ENCODE measurements at regions not wholly inside any gene's neighbourhood (a gene's known extent, or its start where the extent isn't known, plus 50 kb on each side); places are given as distances from the start of the nearest gene placed in this dataset.

DNA sequence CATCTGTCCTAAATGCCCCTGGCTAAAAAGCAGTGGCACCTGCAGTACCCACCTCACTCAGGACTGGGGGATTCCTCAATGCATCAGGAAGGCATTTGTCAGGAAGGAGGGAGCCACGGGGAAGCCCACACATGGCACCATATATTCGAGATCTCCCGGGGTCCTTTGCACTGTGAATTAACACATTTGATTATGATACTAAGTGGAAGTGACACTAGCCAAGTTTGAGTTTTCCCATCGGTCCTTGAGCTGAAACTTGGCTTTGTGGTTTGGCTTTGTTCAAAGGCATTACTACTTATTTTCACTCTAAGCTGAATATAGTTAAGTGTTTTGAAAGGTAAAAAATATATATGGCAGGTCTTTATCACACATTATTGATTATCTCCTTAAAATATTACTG lies 168.7 kb upstream of the MYO16 start:
- TF ChIP-seq, protein P1, sequence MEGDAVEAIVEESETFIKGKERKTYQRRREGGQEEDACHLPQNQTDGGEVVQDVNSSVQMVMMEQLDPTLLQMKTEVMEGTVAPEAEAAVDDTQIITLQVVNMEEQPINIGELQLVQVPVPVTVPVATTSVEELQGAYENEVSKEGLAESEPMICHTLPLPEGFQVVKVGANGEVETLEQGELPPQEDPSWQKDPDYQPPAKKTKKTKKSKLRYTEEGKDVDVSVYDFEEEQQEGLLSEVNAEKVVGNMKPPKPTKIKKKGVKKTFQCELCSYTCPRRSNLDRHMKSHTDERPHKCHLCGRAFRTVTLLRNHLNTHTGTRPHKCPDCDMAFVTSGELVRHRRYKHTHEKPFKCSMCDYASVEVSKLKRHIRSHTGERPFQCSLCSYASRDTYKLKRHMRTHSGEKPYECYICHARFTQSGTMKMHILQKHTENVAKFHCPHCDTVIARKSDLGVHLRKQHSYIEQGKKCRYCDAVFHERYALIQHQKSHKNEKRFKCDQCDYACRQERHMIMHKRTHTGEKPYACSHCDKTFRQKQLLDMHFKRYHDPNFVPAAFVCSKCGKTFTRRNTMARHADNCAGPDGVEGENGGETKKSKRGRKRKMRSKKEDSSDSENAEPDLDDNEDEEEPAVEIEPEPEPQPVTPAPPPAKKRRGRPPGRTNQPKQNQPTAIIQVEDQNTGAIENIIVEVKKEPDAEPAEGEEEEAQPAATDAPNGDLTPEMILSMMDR (IDR thresholded peaks at IDR 0.05), result no peak
- TF ChIP-seq EZH2 (IDR thresholded peaks at IDR 0.05; ENCODE audit: borderline replicate concordance, insufficient read depth, low read depth, low read length, poor library complexity, severe bottlenecking), result no peak
- Histone ChIP-seq H3K4me2 (replicated peaks; ENCODE audit: low read depth, low read length, poor library complexity, severe bottlenecking) (no peak overlapping the region), H3K27ac (ENCODE audit: low read length in 2 of 2) (no peak overlapping the region), H3K36me3 (replicated peaks in 1 of 2; ENCODE audit: control extremely low read depth in 1 of 2, control insufficient read depth in 1 of 2, extremely low read depth in 1 of 2, insufficient read depth in 2 of 2, low read length in 1 of 2) (no peaks in the 10 kb centered on the region), H3K4me1 (ENCODE audit: control insufficient read depth in 2 of 2, insufficient read depth in 2 of 2, low read length in 2 of 2) (no peaks in the 10 kb centered on the region), H2AFZ (ENCODE audit: insufficient read depth, low read depth, low read length, poor library complexity, severe bottlenecking) (no peak overlapping the region), H4K20me1 (ENCODE audit: control insufficient read depth, insufficient read depth, low read length, poor library complexity, severe bottlenecking) (no peaks in the 10 kb centered on the region), H3K9ac (ENCODE audit: low read length) (no peak overlapping the region), H3K79me2 (ENCODE audit: control insufficient read depth, insufficient read depth, low read length) (no peaks in the 10 kb centered on the region), H3K27me3 (replicated peaks in 1 of 4; ENCODE audit: control extremely low read depth in 1 of 4, control insufficient read depth in 3 of 4, insufficient read depth in 4 of 4, low read length in 3 of 4) (no peaks in the 10 kb centered on the region), H3K4me3 (ENCODE audit: control extremely low read depth in 1 of 5, extremely low read depth in 1 of 5, insufficient read depth in 1 of 5, low read depth in 2 of 5, low read length in 4 of 5) (no peak overlapping the region), H3K9me3 (ENCODE audit: control extremely low read depth in 1 of 3, control insufficient read depth in 2 of 3, insufficient read depth in 1 of 3, low read length in 2 of 3) (no peaks in the 10 kb centered on the region)
- Mint-ChIP-seq H3K27ac (no peak overlapping the region), H3K27me3 (no peaks in the 10 kb centered on the region), H3K4me1 (no peaks in the 10 kb centered on the region), H3K4me3 (no peak overlapping the region), H3K9me3 (ENCODE audit: insufficient read depth) (peaks cover 4% of the 10 kb centered on the region)
- ATAC-seq (ENCODE audit: low read depth) (no peak), DNase-seq (no peak)
- CTCF ChIA-PET, result no interaction called here
- POLR2A ChIA-PET, result no interaction called here
- WGBS (ENCODE audit: insufficient coverage), result 80% methylated on average over 2 of the region's 4 CpGs
- intact Hi-C loops (cut with micrococcal nuclease), result no loop called here

DNA sequence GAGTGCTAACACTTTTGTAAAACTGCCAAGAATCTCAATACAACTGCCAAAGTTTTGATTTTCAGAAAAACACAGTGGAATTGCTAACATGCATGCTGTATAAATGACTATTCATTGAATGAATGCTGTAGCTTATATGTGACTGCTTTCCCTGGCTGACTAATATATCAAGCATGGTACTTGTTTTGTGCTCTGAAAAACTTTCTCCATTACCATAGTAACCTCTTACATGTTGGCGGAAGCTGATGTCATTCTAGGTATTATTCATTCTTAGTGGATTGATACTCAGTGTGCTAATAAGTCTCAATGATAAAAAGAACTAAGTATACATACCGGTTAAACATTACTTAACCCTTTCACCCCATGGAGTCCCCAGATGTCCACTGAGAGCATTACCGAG lies 166.1 kb upstream of the MYO16 start:
- TF ChIP-seq EZH2 (IDR thresholded peaks at IDR 0.05; ENCODE audit: borderline replicate concordance, insufficient read depth, low read depth, low read length, poor library complexity, severe bottlenecking), result no peak
- TF ChIP-seq, protein P1 (IDR thresholded peaks at IDR 0.05), result no peak
- Histone ChIP-seq H3K79me2 (ENCODE audit: control insufficient read depth, insufficient read depth, low read length) (no peaks in the 10 kb centered on the region), H3K4me1 (ENCODE audit: control insufficient read depth in 2 of 2, insufficient read depth in 2 of 2, low read length in 2 of 2) (no peaks in the 10 kb centered on the region), H3K27me3 (replicated peaks in 1 of 4; ENCODE audit: control extremely low read depth in 1 of 4, control insufficient read depth in 3 of 4, insufficient read depth in 4 of 4, low read length in 3 of 4) (no peaks in the 10 kb centered on the region), H3K4me2 (replicated peaks; ENCODE audit: low read depth, low read length, poor library complexity, severe bottlenecking) (no peak overlapping the region), H3K27ac (ENCODE audit: low read length in 2 of 2) (no peak overlapping the region), H3K9ac (ENCODE audit: low read length) (no peak overlapping the region), H4K20me1 (ENCODE audit: control insufficient read depth, insufficient read depth, low read length, poor library complexity, severe bottlenecking) (no peaks in the 10 kb centered on the region), H3K9me3 (ENCODE audit: control extremely low read depth in 1 of 3, control insufficient read depth in 2 of 3, insufficient read depth in 1 of 3, low read length in 2 of 3) (no peaks in the 10 kb centered on the region), H2AFZ (ENCODE audit: insufficient read depth, low read depth, low read length, poor library complexity, severe bottlenecking) (no peak overlapping the region), H3K36me3 (replicated peaks in 1 of 2; ENCODE audit: control extremely low read depth in 1 of 2, control insufficient read depth in 1 of 2, extremely low read depth in 1 of 2, insufficient read depth in 2 of 2, low read length in 1 of 2) (no peaks in the 10 kb centered on the region), H3K4me3 (ENCODE audit: control extremely low read depth in 1 of 5, extremely low read depth in 1 of 5, insufficient read depth in 1 of 5, low read depth in 2 of 5, low read length in 4 of 5) (no peak overlapping the region)
- CTCF ChIA-PET, result no interaction called here
- POLR2A ChIA-PET, result no interaction called here
- Mint-ChIP-seq H3K4me3 (no peak overlapping the region), H3K27me3 (no peaks in the 10 kb centered on the region), H3K9me3 (ENCODE audit: insufficient read depth) (peaks cover 4% of the 10 kb centered on the region), H3K4me1 (no peaks in the 10 kb centered on the region), H3K27ac (no peak overlapping the region)
- DNase-seq, result no peak
- no CpG with 5 or more reads among the region's 3 CpGs for WGBS (ENCODE audit: insufficient coverage)
- no peak for ATAC-seq (ENCODE audit: low read depth)
- intact Hi-C loops (cut with micrococcal nuclease), result no loop called here
